COR-L47 (cell line): ENCODE measurements at regions not wholly inside any gene's neighbourhood (a gene's known extent, or its start where the extent isn't known, plus 50 kb on each side); places are given as distances from the start of the nearest gene placed in this dataset.
"Not testable (repeated sequence)": the region's sequence is repeated elsewhere in the genome, so short reads cannot be mapped to it uniquely, and the experiment has no call there.

ENCODE experiments used
- DNase-seq: peaks from one replicate; lab custom pipeline; 2025; lab: John Stamatoyannopoulos, UW

GRCh38 chr2:11877764-11878163, 131.3 kb downstream of the LPIN1 start:
- no peak for DNase-seq

DNA sequence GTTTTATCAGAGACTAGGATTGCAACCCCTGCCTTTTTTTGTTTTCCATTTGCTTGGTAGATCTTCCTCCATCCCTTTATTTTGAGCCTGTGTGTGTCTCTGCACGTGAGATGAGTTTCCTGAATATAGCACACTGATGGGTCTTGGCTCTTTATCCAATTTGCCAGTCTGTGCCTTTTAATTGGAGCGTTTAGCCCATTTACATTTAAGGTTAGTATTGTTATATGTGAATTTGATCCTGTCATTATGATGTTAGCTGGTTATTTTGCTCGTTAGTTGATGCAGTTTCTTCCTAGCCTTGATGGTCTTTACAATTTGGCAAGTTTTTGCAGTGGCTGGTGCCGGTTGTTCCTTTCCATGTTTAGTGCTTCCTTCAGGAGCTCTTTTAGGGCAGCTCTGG, 138.8 kb downstream of the LPIN1 start:
- not testable (repeated sequence) for DNase-seq

DNA sequence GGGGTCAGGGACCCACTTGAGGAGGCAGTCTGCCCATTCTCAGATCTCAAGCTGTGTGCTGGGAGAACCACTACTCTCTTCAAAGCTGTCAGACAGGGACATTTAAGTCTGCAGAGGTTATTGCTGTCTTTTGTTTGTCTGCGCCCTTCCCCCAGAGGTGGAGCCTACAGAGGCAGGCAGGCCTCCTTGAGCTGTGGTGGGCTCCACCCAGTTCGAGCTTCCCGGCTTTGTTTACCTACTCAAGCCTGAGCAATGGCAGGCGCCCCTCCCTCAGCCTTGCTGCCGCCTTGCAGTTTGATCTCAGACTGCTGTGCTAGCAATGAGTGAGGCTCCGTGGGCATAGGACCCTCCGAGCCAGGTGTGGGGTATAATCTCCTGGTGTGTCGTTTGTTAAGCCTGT, 140.5 kb downstream of the LPIN1 start:
- not testable (repeated sequence) for DNase-seq

- no peak for DNase-seq
Measured at GRCh38 chr2:11889101-11889850, 142.8 kb downstream of the LPIN1 start.

DNA sequence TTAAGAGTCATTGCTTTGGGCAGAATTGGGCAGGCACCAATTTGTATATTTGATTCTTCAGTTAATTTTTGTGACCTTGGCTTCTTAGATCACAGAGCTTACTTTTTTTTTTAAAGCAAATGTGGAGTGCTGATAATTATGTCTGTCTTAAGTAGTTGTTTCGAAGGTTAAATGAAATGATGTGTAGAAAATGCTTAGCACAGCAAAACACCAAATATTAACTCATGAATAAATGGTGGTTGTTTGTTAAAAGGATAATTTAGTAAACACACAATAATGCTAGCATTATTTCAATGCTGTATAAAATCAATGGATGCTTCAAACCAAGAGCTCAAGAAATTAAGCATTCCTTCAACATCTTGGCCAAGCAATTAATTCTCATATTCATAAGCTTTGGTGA, 143.4 kb downstream of the LPIN1 start:
- DNase-seq: no peak

DNA sequence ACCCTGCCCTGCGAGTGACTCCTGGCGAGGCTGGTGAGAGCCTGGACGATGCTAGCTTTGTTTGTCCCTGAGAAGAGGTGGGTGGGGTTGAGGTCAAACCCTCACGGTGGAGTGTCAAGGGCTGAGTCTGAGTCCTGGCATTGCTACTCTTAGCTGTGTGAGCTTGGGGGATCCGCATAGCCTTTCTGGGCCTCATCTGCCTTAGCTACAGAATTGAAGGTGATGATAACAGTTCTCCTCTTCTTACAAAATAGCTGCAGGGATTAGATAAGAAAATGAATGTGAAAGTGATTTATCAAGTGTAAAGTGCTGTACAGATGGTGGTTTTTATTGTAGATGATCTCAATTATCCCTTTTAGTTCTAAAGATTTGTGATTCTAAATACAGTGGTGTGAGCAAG, 144.6 kb downstream of the LPIN1 start:
- DNase-seq: no peak

- DNase-seq: no peak
Measured at GRCh38 chr2:11891671-11892440, 145.4 kb downstream of the LPIN1 start.

DNA sequence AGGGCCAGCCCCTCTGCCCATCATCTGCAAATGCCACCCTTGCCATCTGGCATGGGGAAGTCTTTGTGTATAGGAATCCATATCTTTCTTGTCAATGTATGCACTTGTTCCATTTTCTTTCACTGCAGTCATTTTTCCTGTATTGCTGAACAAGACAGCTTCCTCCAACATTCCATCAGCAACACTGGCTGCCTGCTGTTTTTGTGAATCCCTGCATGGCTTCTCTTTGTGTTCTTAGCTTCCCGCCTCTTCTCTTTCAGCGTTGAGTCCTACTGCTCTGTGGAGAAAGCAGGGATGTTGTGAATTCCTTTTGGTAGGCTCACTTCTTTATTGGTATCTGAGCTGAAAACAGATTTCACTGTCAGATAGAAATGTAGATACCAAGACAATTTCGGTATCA, 150.0 kb downstream of the LPIN1 start:
- no peak for DNase-seq

DNA sequence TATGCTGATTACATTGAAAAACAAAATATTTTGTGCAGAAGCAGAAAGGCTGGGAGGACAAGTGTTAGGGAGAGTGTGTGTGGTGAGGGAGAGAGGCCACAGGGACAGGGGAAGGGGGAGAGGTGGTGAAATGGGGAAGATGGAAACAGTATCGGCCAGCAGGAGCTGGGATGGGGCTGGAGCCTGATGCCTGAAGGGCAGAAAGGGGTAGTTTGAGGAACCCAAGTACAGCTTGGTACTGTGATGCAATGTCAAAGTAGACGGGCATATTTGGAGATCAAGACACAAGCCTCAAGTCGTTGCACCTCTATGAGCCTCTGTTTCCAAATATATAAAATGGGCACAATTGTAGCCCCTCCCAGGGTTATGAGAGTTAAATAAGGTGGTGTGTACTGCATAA, 152.1 kb downstream of the LPIN1 start:
- no peak for DNase-seq

DNA sequence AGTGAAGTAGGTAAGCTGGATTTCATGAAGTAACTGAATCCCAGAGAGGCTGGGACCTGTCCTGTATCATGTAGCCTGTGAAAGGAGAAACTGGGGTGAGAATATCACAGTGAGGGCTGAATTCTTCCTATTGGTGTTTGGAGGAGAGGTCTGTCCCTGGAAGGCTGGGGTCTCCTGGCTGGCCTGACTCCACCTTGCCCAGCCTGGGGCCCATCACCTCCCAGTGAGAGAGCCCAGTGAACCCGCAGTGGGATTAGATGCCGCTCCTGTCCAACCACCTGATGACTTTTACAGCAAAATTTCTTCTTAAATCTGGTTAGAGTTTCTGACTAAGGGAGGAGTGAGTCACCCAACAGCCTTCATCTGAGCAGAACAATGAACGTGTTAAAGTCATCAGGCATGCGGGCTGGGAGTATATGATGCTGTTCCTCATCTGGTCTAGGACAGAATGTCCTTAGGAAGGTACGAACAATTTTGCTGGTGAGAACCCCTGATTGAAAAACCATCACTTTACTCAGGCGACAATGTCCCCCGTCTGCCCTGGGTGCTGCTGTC, 152.9 kb downstream of the LPIN1 start:
- no peak for DNase-seq

DNA sequence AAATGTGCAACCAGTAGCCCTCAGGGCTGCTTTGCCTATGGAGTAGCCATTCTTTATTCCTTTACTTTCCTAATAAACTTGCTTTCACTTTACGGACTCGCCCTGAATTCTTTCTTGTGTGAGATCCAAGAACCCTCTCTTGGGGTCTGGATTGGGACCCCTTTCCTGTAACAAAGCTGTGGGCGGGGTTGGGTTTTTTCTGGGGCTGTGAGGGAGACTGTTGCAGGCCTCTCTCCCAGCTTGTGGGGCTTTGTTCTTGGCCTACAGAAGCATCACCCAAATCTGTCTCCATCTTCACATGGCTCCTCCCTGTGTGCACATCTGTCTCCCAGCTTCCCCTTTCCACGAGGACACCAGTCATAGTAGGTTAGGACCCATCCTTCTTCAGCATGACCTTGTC, 154.5 kb downstream of the LPIN1 start:
- DNase-seq: not testable (repeated sequence)

GRCh38 chr2:11901351-11902069, 155.1 kb downstream of the LPIN1 start:
- DNase-seq: no peak

GRCh38 chr2:11903085-11903606, 156.7 kb downstream of the LPIN1 start:
- DNase-seq: no peak

- no peak for DNase-seq
Measured at GRCh38 chr2:11904029-11904428, 157.6 kb downstream of the LPIN1 start.

- no peak for DNase-seq
Measured at GRCh38 chr2:11904941-11905340, 158.5 kb downstream of the LPIN1 start.

DNA sequence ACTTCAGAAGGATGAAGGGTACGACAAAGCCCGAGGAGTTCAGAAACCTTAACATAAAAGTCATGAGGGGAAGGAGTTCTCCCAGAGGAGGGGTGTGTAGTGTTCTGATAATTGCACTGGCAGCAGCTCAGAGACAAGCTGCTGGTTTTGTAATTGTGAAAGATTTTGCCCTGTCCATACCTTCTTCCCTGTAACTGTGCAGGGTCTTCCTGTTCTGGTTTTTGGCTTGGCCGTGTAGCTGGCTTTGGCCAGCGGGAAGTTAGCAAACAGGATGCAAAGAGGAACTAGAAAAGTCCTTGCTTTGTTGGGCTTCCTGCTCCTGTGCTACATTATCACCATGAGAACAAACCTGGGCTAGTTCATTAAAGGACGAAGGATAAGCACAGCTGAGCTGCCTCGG, 160.8 kb downstream of the LPIN1 start:
- no peak for DNase-seq

GRCh38 chr2:11910971-11911370, 164.5 kb downstream of the LPIN1 start:
- DNase-seq: no peak

DNA sequence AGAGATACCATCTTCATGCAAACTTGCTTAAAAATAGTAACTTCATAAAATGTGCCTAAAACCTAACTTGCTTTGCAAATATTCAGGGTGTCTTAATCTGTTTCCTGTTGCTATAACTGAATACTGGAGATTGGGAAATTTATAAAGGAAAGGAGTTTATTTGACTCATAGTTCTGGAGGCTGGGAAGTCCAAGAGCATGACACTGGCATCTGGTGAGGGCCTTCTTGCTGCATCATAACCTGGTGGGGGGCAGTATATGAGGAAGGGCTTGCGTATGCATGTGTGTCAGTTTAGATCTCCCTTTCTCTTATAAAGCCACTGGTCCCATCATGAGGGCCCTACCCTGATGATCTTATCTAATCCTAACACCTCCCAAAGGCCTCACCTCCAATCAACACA, 166.5 kb downstream of the LPIN1 start:
- DNase-seq: no peak

- DNase-seq: no peak
Measured at GRCh38 chr2:11914455-11914854, 168.0 kb downstream of the LPIN1 start.

DNA sequence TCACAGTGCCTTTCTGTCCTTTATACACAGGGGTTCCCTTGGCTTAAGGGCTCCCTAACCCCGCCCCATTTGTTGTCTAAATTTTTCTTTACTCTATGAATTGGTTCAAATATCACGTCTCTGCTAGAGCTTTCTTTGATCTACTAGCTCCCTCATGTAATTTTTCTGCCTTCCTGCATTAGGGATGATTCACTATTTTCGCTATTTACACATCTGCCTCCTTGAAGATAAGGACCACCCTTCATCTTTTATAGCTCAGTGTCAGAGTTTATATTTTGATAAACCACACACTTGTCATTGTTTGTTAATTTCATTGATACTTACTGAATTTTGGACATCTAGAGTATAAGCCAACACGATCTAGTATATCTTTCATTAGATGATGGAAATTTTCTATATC, 169.2 kb downstream of the LPIN1 start:
- DNase-seq: no peak

- DNase-seq: no peak
Measured at GRCh38 chr2:11919953-11920352, 173.5 kb downstream of the LPIN1 start.

GRCh38 chr2:11920993-11921583, 174.7 kb downstream of the LPIN1 start:
- no peak for DNase-seq
